Stimulated activated CD4-positive, alpha-beta T cell treated with anti-CD3 and anti-CD28 coated beads, Interleukin-15, amount 100 ng/mL, for 48 hours (primary cell): ENCODE measurements at regions not wholly inside any gene's neighbourhood (a gene's known extent, or its start where the extent isn't known, plus 50 kb on each side); places are given as distances from the start of the nearest gene placed in this dataset.
"Not testable (repeated sequence)": the region's sequence is repeated elsewhere in the genome, so short reads cannot be mapped to it uniquely, and the experiment has no call there.

Experiments used
- DNase-seq, 2 donors: peaks; one replicate each; pipeline ENCODE4 v3.0.0-alpha.2; 2020; ENCODE audit warnings: low read depth in 2 of 2

DNA sequence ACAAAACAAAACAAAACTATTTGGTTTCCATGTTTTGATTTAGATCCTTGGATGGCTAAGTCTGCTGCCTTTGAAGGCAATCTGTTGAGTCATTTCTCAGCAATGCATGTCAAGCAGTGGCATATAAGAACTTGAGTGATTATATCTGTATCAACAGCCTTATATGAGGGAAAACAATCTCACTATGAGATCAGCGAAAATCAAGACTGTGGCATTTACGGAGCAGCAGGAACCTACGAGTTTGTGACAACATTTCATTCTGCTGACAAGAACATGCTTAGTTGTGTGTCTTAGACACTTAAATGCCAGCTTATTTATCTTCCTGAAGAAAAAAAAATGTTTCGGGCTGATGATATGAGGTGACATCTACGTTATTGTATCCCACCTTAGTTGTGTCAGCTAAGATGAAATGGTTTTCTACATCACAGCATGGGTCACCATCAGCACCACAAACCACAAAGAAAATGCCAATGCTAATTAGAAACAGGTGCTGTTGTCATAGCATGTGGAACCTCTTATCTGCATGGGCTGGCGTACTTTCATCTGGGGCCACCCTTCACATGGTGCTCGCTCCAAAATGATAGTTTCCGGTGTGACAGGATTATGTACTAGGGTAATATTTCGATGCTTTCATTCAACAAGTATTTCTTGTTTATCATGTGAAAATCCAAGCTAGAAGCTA, 1085.5 kb downstream of the SORCS1 start:
- DNase-seq = no peak

DNA sequence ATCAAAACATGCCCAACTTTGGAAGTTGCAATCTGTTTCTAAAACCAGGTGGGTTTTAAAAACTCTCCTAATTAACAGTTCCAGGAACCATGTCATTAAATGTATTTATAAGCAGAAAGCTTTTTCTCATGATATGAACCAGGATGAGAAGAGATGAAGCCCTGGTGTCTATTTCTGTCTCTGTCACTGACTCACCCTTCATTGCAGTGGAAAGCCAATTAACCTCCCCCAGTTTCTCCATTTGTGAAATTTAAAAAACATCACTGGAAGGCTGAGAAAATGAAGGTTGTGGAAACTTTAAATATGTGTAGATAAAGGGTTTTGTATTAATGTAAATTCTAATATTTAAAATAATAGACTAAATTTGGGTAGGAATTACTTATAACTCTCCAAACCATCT, 1088.0 kb downstream of the SORCS1 start:
- no peak for DNase-seq

DNA sequence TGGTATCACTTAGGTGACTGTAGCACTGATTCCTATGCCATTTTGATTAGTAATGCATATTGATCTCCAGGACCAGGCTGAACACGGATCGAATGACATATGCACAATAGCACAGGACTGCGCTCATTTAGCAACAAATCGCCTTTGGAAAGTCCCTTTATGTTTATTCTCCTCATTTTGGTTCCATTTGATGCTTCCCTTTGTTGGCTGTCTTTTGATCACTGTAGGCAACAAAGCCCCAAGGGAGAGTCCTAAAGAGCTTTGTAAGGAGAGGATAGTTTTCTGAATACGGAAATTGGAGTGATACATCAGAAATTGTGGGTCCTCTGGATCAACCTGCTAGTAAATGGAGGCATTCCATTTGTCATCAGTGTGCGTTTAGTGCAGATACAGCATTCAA, 1111.4 kb downstream of the SORCS1 start:
- no peak for DNase-seq

DNA sequence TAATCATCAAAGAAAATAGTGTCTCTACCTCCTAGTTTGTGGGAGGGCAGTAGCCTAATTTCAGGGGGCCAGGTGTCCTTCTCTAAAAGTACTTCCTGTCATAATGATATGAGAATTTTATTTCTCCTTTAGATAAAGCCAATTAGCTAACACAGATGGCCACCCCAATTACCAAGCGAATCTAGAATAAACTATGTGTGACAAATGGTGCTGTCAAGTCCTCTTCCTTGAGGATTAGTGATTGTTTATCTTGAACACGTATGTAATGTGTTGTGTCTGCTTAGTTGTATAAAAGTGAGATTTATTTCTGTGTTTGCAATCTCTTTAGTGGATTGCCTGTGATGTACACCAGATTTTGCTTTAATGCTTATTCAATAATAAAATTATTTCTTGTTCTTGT, 1120.0 kb downstream of the SORCS1 start:
- DNase-seq = no peak

DNA sequence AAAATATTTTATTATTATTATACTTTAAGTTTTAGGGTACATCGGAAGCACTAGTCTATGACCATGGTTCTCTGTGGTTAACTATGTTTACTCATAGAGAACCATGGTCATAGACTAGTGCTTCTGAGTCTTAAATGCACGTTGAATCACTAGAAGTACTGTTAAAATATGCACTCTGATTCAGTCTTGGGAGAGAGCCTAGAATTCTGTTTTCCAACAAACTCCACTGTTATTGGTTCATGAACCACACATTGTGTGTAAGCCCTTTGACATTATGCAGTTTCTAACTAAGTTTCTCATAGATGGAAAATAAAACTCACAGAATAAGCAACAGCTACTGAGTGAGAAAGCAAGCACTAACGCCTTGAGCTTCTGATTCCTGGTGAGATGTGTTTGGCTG, 1120.6 kb downstream of the SORCS1 start:
- DNase-seq = no peak

DNA sequence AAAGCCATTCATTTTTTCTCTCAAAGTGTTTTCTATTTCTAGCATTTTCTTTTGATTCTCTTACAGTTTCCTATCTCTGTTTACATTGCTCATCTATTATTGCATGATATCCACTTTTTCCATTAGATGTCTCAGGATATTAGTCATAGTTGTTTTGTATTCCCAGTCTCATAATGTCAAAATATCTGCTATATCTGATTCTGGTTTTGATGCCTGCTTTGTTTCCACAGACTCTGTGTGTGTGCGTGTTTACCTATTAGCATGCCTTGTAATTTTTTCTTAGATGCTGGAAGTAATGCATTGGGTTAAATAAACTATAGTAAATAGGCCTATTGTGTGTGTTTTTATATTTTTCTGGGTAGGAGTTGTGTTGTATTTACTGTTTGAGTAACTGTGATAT, 1126.3 kb downstream of the SORCS1 start:
- no peak for DNase-seq

DNA sequence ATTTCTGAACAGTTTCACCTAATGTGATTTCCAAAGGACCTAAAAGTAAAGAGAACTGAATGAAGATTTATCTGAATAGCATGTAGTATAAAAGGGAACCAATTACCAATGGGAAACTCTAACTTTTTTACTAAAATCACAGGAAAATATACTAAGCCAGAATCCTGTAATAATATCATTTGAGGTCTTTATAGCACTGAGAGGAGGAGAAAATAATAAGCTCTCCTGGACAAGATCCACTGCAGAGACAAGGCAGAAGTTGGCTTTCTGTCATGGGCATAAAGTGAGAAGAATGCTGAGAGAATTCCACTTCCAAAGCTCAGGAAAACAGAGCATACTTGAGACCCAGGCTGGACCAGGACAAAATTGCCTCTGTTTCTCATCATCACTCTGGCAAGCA, 1131.4 kb downstream of the SORCS1 start:
- no peak for DNase-seq

DNA sequence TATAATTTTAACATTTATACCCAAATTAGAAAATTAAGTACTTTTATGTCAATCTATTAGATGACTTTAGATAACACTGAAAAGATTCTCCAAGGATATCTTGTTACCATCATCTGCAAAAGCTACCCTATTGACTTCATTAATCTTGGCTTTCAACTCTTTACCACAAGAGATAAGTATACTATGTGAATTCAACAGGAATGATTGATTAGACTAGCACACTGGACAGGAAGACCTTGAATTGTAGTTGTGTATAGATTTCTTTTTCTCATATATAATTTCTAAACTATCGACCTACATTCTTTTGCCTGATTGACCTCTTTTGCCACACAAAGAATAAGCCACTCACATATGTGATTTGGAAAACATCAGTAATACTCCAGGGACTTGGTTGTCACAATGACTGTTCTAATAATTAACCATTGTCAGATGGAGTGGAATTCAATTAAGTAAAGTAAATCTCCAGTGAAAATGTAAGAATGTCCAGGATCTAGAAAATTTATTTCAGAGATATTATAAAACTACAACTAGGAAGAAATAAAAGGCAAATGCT, 1132.0 kb downstream of the SORCS1 start:
- no peak for DNase-seq

DNA sequence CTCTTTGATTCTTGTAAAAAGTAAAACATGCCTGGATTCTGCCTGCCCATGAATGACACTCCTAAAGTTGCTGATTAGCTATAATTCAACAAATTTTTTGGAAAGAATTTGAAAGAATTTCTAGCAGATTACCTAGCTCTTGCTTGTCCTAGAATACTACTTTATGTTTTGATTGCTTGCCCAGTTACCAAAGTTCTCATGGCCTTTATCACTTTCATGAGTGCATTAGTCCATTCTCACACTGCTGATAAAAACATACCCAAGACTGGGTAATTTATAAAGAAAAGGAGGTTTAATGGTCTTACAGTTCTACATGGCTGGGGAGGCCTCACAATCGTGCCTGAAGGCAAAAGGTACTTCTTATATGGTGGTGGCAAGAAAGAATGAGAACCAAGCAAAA, 1137.3 kb downstream of the SORCS1 start:
- no peak for DNase-seq

DNA sequence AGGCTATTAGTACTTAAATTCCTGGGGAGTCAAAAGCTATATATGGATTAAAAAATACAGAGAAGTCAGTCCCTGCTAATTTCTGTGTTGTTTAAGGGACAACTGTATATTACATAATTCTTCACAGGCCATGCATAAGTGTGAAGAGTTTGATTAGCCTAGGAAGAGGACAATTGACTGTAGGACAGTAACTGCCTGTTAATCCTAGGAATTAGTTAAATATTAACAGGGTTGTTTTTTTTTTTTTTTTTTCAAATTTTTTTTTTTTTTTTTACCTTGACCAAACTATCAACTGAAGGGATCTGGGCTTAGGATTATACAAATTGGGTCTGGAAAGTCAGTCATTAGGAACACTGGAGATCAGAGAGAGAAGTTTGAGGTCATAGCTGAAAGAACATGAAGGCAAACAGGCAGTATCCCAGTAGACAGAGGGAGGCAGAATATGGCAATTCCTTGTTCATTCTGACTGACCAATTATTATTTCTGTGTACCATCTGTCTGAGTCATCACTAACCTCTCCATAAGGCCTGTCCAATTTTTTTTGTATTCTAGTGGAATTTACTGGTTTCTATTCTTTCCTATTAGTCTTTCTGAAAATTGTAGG, 1139.2 kb downstream of the SORCS1 start:
- no peak for DNase-seq

DNA sequence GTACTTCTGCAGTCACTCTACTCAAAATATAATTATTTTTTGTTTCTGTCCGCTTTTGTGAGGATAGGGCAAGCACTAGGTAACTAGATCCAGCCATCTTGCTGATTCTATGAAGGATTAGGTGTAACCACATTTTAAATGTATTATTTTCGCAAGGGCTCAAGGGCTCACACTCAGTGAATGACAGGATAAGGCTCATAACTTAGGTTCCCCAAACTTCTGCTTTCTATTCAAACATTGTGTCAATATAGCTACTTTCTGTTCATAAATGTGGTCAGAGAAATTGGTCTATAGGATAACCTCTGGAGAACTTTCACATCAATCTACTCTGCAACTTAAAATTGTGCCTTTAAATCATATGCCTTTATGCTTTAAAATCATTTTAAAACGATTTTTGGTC, 1141.2 kb downstream of the SORCS1 start:
- DNase-seq = no peak

DNA sequence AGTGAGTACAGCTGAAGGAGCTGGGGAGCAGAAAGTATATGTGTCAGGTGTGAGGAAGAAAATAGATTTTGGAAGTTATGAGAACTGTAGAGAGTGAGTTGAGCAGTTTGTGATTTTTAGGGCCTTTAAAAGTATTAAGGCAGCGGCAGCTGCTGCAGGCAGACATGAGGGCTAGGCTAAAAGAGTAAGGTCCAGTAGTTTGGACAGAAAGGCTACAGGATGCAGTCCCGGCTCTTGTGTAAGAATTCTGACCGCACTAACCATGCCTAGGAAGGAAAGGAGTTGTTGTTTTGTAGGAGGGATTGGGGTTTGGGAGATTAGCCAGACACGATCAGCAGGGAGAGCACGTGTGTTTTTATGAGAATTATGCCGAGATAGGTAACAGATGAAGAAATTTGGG, 1144.9 kb downstream of the SORCS1 start:
- not testable (repeated sequence) for DNase-seq

DNA sequence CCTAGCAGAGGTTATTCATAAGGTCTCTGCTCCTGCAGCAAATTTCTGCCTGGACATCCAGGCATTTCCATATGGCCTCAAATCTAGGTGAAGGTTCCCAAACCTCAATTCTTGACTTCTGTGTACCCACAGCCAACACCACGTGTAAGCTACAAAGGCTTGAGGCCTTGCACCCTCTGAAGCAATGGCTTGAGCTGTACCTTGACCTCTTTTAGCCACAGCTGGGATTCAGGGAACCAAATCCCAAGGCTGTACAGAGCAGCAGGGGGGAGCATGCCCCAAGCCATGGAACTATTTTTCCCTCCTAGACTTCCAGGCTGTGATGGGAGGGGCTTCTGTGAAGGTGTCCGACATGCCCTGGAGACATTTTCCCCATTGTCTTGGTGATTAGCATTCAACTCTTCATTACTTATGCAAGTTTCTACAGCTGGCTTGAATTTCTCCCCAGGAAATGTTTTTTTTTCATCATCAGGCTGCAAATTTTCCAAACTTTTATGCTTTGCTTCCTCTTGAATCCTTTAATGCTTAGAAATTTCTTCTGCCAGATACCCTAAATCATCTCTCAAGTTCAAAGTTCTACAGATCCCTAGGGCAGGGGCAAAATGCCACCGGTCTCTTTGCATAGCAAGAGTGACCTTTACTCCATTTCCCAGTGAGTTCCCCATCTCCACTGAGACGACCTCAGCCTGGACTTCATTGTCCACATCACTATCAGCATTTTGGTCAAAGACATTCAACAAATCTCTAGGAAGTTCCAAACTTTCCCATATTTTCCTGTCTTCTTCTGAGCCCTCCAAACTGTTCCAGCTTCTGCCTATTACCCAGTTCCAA, 1148.9 kb downstream of the SORCS1 start:
- DNase-seq = not testable (repeated sequence)

DNA sequence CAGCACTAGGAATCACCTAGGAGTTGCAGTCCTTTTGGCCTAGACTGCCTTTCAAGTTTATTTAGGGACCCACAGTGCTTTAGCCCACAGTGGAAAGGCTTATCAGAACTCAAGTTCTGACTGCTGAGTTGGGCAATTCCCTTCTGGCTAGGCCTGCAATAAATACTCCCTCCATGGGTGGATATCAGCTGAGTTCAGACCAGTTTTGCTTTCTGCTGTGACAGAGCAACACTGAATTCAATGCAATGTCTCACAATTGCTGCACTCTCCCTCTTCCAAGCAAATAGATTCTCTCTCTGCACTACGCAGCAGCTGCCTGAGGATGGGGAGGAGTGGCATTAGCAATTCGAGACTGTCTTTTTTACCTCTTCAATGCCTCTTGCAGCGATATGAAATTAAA, 1153.3 kb downstream of the SORCS1 start:
- no peak for DNase-seq

DNA sequence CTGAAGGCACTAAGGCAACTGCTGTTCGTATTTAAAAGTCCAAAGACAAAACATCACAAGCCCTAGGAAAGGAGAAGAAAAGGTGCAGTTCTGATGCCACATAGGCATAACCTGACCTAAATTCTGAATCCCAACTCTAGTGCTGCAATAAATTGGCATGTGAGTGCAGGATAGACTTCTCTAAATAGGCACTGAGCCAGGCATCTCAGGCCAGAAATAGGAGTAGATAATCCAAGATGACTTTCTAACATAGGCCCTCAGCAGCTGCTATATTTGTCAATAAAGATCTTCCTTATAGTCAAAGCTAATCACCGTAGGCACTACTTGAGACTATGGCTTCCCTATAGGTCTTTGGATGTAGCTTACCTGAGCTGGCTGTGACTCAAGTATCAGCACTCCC, 1163.8 kb downstream of the SORCS1 start:
- no peak for DNase-seq

DNA sequence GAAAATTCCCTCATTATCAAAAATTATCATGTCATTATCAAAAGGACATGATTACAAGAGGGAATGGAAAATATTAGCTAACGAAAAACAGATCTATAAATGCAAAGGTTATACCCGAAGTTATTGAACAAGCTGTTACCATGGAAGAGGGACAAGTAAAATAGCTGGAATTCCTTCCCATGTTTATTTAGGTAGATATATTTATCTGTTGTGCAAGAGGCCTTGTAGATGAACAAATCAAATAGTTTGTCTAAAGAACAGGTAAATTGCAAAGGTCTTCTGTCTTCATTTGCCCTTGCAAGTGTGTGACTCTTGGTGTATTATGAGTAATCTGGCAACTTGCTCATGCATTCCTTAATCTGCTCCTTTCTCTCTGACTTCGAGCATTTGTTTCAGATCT, 1170.9 kb downstream of the SORCS1 start:
- DNase-seq = no peak

DNA sequence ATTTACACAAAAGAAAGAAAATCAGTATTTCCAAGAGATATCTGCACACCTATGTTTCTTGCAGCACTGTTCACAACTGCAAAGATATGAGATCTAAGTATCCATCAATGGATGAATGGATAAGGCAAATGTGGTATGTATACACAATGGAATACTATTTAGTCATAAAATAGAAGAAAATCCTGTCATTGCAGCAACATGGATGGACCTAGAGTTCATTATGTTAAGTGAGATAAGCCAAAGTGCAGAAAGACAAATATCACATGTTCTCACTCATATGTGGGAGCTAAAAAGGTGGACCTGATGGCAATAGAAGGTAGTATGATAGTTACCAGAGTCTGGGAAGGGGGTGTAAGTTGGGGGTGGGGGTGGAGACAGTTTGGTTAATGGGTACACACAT, 1171.6 kb downstream of the SORCS1 start:
- no peak for DNase-seq

DNA sequence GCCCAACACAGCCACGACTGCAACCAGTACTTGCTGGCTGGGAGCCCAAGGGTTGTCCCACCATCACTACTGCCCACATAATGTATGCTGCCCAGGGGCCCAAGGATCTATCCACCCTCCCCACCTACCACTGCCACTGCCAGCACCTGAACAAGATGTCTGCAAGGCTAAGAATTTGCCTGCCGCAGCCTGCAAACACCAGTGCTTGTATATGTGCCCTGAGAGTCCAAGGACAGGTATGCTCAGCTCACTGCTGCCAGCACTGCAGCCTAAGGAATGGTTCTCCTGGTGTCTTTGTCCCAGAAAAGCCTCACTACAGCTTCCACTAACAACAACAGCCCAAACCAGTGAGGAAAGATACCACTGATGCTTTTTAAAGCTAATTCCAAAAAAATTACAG, 1174.0 kb downstream of the SORCS1 start:
- no peak for DNase-seq

DNA sequence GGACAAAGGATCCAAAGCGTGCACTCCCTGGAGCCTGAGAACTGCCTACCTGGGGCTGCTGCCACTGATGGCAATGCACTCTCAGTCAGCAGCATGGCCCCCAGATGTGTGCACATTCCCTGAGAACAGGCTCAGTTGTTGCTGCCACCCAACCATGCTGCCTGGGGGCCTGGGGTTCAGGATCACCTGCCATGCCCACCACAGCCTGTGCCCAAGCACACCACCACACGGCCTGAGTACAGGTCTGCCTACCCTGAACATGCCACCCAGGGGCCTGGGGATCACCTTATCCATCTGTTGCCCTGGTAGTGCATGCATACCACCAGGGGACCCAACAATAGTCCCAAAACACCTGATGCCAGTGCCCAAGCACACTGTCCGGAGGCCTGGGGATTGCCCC, 1174.5 kb downstream of the SORCS1 start:
- DNase-seq = no peak

DNA sequence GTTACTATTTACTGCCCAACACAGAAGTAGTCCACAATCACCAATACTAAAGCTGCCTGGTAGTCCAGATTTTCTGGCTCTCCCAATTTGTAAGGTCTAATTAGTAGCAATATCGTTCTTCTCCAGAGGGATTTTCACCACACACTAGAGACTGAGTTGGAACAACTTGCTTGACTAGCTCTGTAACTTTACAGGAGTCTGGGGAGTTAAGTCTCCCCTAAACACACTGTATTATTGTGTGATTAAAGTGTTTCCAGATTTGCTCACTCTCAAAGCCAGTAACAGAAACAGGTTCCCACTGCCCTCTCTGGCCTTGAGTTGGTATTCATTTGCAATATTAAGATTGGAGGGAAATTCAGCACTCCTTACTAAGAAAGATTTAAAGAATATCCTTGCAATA, 1175.7 kb downstream of the SORCS1 start:
- no peak for DNase-seq

DNA sequence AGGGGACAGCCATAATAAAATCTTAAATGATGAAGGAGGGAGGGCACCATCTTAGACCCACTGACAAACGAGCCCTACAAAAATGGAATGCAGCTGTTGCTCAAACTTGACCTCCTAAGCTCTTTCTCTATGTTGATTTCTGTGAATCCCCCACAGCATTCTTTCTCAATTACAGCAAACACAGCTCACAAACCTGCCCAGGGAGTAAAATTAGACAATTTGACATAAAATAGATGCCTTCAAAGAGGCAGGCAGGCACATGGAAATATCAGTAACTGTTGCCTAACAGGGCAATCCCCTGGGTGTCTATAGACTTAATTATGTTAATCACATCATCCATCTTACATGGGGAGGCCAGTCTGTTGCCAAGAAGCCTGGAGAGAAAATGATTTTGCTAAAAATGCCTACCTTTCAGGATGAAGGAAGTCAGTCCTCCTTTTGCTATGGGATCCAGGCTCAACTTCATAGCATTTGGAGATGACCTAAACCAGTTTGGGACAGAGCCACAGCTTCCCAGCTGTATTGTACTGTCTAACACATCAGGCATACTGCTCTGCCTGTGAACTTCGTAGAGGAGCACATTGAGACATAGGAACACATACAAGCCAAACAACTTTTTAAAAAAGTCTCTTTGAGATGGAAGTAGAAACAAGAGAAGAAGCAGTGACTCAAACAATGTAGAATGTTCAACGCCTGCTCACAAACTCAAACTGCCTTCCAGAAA, 1177.4 kb downstream of the SORCS1 start:
- no peak for DNase-seq

DNA sequence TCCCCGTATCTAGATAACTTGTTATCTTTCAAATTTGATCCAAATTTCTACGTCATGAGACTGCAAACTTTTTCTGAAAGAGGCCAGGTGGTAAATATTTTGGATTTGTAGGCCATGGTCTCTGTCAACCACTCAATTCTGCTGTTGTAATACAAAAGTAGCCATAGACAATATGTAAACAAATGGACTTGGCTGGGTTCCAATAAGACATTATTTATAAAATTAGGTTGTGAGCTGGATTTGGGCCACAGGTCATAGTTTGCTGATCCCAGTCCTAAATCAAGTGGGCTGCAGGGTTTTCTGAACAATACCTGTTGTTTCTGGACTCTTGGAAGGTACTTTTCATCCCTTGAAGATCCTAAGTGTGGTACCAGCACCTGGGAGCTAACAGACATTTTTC, 1178.0 kb downstream of the SORCS1 start:
- DNase-seq = no peak
